ENCODE measurements at regions not wholly inside any gene's neighbourhood (a gene's known extent, or its start where the extent isn't known, plus 50 kb on each side); places are given as distances from the start of the nearest gene placed in this dataset.

DNA sequence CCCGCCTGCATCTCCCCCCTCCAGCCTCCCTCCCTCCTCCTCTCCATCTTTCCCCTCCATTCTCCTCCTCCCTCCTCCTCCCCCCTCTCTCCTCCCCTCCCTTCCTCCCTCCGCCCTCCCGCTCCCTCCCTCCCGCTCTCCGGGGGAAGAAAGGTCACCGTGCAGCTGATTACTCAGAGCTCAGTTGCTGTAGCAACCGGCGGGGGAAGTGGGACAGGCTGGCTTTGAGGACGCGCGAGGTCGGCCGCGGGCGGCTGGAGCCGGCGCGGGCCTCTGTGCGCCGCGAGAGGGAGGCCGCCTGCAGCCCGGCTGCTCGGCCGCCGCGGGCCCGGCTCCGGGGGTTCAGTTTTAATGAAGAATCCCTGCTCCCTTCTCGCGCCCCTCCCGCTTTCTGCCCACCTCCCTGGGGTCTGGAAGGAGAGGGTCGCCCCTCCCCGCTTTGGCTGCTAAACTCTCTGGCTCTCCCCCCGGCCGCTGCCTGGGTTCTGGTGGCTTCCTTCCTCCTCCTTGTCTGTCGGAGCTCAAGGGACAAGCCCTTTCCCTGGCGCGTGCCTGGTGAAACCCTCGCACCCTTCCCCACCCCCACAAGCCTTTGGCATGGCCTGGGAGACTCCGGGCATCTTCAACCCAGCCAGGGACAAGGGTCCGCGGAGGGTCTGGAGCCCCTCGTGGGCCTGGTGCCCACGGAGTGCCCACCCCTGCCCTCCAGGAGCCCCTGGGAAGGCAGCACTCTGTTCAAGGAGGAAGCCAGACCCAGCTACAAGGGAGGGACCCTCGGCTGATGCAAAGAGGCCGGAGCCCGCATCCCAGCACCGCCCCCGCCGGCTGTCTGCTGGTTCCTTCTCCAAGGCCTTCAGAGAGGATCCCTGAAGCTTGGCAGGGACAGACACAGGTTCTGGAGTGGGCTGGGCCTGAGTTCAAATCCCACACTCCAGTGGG is 160.3 kb downstream of the C9orf50 start:
- ATAC-seq, result peak; percentile 93
- TF ChIP-seq, protein P1, sequence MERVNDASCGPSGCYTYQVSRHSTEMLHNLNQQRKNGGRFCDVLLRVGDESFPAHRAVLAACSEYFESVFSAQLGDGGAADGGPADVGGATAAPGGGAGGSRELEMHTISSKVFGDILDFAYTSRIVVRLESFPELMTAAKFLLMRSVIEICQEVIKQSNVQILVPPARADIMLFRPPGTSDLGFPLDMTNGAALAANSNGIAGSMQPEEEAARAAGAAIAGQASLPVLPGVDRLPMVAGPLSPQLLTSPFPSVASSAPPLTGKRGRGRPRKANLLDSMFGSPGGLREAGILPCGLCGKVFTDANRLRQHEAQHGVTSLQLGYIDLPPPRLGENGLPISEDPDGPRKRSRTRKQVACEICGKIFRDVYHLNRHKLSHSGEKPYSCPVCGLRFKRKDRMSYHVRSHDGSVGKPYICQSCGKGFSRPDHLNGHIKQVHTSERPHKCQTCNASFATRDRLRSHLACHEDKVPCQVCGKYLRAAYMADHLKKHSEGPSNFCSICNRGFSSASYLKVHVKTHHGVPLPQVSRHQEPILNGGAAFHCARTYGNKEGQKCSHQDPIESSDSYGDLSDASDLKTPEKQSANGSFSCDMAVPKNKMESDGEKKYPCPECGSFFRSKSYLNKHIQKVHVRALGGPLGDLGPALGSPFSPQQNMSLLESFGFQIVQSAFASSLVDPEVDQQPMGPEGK (CRISPR knock-in tag; IDR thresholded peaks at IDR 0.05; ENCODE audit: borderline replicate concordance), result no peak
- TF ChIP-seq, protein P2, sequence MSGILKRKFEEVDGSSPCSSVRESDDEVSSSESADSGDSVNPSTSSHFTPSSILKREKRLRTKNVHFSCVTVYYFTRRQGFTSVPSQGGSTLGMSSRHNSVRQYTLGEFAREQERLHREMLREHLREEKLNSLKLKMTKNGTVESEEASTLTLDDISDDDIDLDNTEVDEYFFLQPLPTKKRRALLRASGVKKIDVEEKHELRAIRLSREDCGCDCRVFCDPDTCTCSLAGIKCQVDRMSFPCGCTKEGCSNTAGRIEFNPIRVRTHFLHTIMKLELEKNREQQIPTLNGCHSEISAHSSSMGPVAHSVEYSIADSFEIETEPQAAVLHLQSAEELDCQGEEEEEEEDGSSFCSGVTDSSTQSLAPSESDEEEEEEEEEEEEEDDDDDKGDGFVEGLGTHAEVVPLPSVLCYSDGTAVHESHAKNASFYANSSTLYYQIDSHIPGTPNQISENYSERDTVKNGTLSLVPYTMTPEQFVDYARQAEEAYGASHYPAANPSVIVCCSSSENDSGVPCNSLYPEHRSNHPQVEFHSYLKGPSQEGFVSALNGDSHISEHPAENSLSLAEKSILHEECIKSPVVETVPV (CRISPR knock-in tag; IDR thresholded peaks at IDR 0.05), result no peak
- no peak for TF ChIP-seq BACH2 (CRISPR knock-in tag; IDR thresholded peaks at IDR 0.05; ENCODE audit: borderline replicate concordance)
- no peak for TF ChIP-seq ISL1 (CRISPR knock-in tag; IDR thresholded peaks at IDR 0.05)
- no peak for TF ChIP-seq RARB (CRISPR knock-in tag; IDR thresholded peaks at IDR 0.05)
- 0 out of 2 replicates have a peak, but pooled peaks have one; percentile 8 for TF ChIP-seq ZNF70 (CRISPR knock-in tag; IDR thresholded peaks at IDR 0.05)
- no peak for TF ChIP-seq PPARA (CRISPR knock-in tag; IDR thresholded peaks at IDR 0.05; ENCODE audit: borderline replicate concordance)
- peak; percentile 80; the same call in 1 of the 2 replicates for TF ChIP-seq ZFP3 (CRISPR knock-in tag; IDR thresholded peaks at IDR 0.05)
- no peak for TF ChIP-seq ARNTL (CRISPR knock-in tag; IDR thresholded peaks at IDR 0.05; ENCODE audit: borderline replicate concordance, low read depth)
- TF ChIP-seq TCF4 (CRISPR knock-in tag; IDR thresholded peaks at IDR 0.05; ENCODE audit: borderline replicate concordance), result peak; percentile 28; the same call in 1 of the 2 replicates
- TF ChIP-seq, protein P3, sequence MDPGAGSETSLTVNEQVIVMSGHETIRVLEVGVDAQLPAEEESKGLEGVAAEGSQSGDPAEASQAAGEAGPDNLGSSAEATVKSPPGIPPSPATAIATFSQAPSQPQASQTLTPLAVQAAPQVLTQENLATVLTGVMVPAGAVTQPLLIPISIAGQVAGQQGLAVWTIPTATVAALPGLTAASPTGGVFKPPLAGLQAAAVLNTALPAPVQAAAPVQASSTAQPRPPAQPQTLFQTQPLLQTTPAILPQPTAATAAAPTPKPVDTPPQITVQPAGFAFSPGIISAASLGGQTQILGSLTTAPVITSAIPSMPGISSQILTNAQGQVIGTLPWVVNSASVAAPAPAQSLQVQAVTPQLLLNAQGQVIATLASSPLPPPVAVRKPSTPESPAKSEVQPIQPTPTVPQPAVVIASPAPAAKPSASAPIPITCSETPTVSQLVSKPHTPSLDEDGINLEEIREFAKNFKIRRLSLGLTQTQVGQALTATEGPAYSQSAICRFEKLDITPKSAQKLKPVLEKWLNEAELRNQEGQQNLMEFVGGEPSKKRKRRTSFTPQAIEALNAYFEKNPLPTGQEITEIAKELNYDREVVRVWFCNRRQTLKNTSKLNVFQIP (CRISPR knock-in tag; IDR thresholded peaks at IDR 0.05; ENCODE audit: borderline replicate concordance, low read depth), result no peak
- no peak for TF ChIP-seq ZNF565 (CRISPR knock-in tag; conservative IDR thresholded peaks at IDR 0.05; ENCODE audit: low read depth)
- 0 out of 2 replicates have a peak, but pooled peaks have one; percentile 5 for TF ChIP-seq ZNF8 (CRISPR knock-in tag; IDR thresholded peaks at IDR 0.05)
- no peak; the same call in 1 of the 2 replicates for TF ChIP-seq ZC3H10 (CRISPR knock-in tag; IDR thresholded peaks at IDR 0.05)
- no peak for TF ChIP-seq OSR1 (CRISPR knock-in tag; IDR thresholded peaks at IDR 0.05)
- TF ChIP-seq GLIS3 (CRISPR knock-in tag; IDR thresholded peaks at IDR 0.05), result no peak
- peak; percentile 97 for TF ChIP-seq CSDC2 (CRISPR knock-in tag; IDR thresholded peaks at IDR 0.05)
- TF ChIP-seq, protein P4, sequence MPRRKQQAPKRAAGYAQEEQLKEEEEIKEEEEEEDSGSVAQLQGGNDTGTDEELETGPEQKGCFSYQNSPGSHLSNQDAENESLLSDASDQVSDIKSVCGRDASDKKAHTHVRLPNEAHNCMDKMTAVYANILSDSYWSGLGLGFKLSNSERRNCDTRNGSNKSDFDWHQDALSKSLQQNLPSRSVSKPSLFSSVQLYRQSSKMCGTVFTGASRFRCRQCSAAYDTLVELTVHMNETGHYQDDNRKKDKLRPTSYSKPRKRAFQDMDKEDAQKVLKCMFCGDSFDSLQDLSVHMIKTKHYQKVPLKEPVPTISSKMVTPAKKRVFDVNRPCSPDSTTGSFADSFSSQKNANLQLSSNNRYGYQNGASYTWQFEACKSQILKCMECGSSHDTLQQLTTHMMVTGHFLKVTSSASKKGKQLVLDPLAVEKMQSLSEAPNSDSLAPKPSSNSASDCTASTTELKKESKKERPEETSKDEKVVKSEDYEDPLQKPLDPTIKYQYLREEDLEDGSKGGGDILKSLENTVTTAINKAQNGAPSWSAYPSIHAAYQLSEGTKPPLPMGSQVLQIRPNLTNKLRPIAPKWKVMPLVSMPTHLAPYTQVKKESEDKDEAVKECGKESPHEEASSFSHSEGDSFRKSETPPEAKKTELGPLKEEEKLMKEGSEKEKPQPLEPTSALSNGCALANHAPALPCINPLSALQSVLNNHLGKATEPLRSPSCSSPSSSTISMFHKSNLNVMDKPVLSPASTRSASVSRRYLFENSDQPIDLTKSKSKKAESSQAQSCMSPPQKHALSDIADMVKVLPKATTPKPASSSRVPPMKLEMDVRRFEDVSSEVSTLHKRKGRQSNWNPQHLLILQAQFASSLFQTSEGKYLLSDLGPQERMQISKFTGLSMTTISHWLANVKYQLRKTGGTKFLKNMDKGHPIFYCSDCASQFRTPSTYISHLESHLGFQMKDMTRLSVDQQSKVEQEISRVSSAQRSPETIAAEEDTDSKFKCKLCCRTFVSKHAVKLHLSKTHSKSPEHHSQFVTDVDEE (CRISPR knock-in tag; IDR thresholded peaks at IDR 0.05), result peak; percentile 83; the same call in 1 of the 2 replicates
- TF ChIP-seq, protein P5, sequence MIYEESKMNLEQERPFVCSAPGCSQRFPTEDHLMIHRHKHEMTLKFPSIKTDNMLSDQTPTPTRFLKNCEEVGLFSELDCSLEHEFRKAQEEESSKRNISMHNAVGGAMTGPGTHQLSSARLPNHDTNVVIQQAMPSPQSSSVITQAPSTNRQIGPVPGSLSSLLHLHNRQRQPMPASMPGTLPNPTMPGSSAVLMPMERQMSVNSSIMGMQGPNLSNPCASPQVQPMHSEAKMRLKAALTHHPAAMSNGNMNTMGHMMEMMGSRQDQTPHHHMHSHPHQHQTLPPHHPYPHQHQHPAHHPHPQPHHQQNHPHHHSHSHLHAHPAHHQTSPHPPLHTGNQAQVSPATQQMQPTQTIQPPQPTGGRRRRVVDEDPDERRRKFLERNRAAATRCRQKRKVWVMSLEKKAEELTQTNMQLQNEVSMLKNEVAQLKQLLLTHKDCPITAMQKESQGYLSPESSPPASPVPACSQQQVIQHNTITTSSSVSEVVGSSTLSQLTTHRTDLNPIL (CRISPR knock-in tag; IDR thresholded peaks at IDR 0.05; ENCODE audit: low read depth), result 0 out of 2 replicates have a peak, but pooled peaks have one; percentile 59
- TF ChIP-seq SNAI2 (CRISPR knock-in tag; IDR thresholded peaks at IDR 0.05), result peak; percentile 69; the same call in 1 of the 2 replicates
- TF ChIP-seq ZFP30 (CRISPR knock-in tag; IDR thresholded peaks at IDR 0.05), result no peak
- no peak for TF ChIP-seq ESRRG (CRISPR knock-in tag; IDR thresholded peaks at IDR 0.05)
- no peak for TF ChIP-seq TOX (CRISPR knock-in tag; IDR thresholded peaks at IDR 0.05; ENCODE audit: borderline replicate concordance)

Data from SK-N-SH treated with all-trans-retinoic acid at 6 μM for 48 hours (cell line).